ENCODE measurements at regions not wholly inside any gene's neighbourhood (a gene's known extent, or its start where the extent isn't known, plus 50 kb on each side); places are given as distances from the start of the nearest gene placed in this dataset.

- TF ChIP-seq CTCF (IDR thresholded peaks at IDR 0.05) (no peak), POLR2A (IDR thresholded peaks at IDR 0.05) (no peak)
- no peaks in the 10 kb centered on the region for H3K9me3 ChIP-seq (replicated peaks in 1 of 3)
- no peak for DNase-seq
- no peak overlapping the region for H3K4me3 ChIP-seq
- peaks cover 10 to 15% of the 10 kb centered on the region in 2 donors for H3K4me1 ChIP-seq (replicated peaks in 1 of 2)
- intact Hi-C loops (cut with DNase I), result loop anchor here in 1 of 2 donors (5.0 kb wide), 1 partner anchor 50 kb away; no protein-coding TSS in a partner anchor
- no peak overlapping the region for H3K27ac ChIP-seq
- WGBS, 4 donors, result 80 to 92% (median 88%) methylated on average over 5 of the region's 5 CpGs
- H3K36me3 ChIP-seq (replicated peaks in 1 of 2), result no peaks in the 10 kb centered on the region
- H3K27me3 ChIP-seq, result no peaks in the 10 kb centered on the region
Observed at GRCh38 chr18:76566987-76567386, 71.9 kb upstream of the ZNF516 start.

GRCh38 chr18:76565238-76566173 is 70.5 kb upstream of the ZNF516 start:
- TF ChIP-seq POLR2A (IDR thresholded peaks at IDR 0.05) (peak; percentile 7 to 70), CTCF (IDR thresholded peaks at IDR 0.05) (no peak)
- Histone ChIP-seq H3K27ac (peak overlapping the region; percentile 64 to 92 (median 89)), H3K4me1 (replicated peaks in 1 of 2) (peaks cover 10 to 15% of the 10 kb centered on the region in 2 donors), H3K36me3 (replicated peaks in 1 of 2) (no peaks in the 10 kb centered on the region), H3K4me3 (peak overlapping the region in 3 of 4 donors; percentile 2 to 52 (median 19)), H3K27me3 (no peaks in the 10 kb centered on the region), H3K9me3 (replicated peaks in 1 of 3) (no peaks in the 10 kb centered on the region)
- 9 to 11% (median 9%) methylated on average over 22 to 23 of the region's 23 CpGs for WGBS, 4 donors
- peak; percentile 67 to 92 (median 87) for DNase-seq
- intact Hi-C loops (cut with DNase I), result loop anchor here in 1 of 2 donors (5.0 kb wide), 1 partner anchor 52 kb away; no protein-coding TSS in a partner anchor

- no peak for DNase-seq
- Histone ChIP-seq H3K4me3 (peak overlapping the region in 2 of 4 donors; percentile 12 to 52), H3K36me3 (replicated peaks in 1 of 2) (no peaks in the 10 kb centered on the region), H3K27ac (peak overlapping the region; percentile 64 to 92 (median 89)), H3K27me3 (no peaks in the 10 kb centered on the region), H3K4me1 (replicated peaks in 1 of 2) (peaks cover 10 to 15% of the 10 kb centered on the region in 2 donors), H3K9me3 (replicated peaks in 1 of 3) (no peaks in the 10 kb centered on the region)
- 21 to 34% (median 28%) methylated on average over 4 of the region's 4 CpGs for WGBS, 4 donors
- intact Hi-C loops (cut with DNase I), result loop anchor here in 1 of 2 donors (5.0 kb wide), 1 partner anchor 53 kb away; no protein-coding TSS in a partner anchor
- TF ChIP-seq POLR2A (IDR thresholded peaks at IDR 0.05) (no peak), CTCF (IDR thresholded peaks at IDR 0.05) (no peak)
Observed at GRCh38 chr18:76564655-76565237, 69.7 kb upstream of the ZNF516 start.

GRCh38 chr18:76564117-76564516 is 69.1 kb upstream of the ZNF516 start:
- peaks cover 10 to 15% of the 10 kb centered on the region in 2 donors for H3K4me1 ChIP-seq (replicated peaks in 1 of 2)
- peak overlapping the region; percentile 64 to 92 (median 89) for H3K27ac ChIP-seq
- intact Hi-C loops (cut with DNase I), result no loop called here
- H3K4me3 ChIP-seq, result peak overlapping the region in 1 of 4 donors; percentile 52
- no peaks in the 10 kb centered on the region for H3K27me3 ChIP-seq
- no peaks in the 10 kb centered on the region for H3K36me3 ChIP-seq (replicated peaks in 1 of 2)
- H3K9me3 ChIP-seq (replicated peaks in 1 of 3), result no peaks in the 10 kb centered on the region
- WGBS, 4 donors, result 66 to 76% (median 67%) methylated on average over 8 of the region's 8 CpGs
- TF ChIP-seq CTCF (IDR thresholded peaks at IDR 0.05), result no peak
- no peak for DNase-seq

Measured in adrenal gland (tissue), 9 donors.